Gastroesophageal sphincter (tissue), 4 donors: ENCODE measurements at regions not wholly inside any gene's neighbourhood (a gene's known extent, or its start where the extent isn't known, plus 50 kb on each side); places are given as distances from the start of the nearest gene placed in this dataset.

Experiments
- ATAC-seq: fragments of 150-250 bp; one replicate; pipeline ENCODE4 v1.9.1; 2016; ENCODE audit warnings: mild to moderate bottlenecking, moderate library complexity
- H3K27ac ChIP-seq, 4 donors: fragments of 200-600 bp; sonication (generic) in 3 of 4; 1 replicate in 3 of 4; 2 replicates in 1 of 4; pipeline ENCODE4 v1.5.1; 2016 to 2019
- H3K27me3 ChIP-seq: fragments of 200-600 bp; sonication (generic); one replicate; pipeline ENCODE4 v1.5.1; 2019
- H3K36me3 ChIP-seq, 2 donors: fragments of 200-600 bp; sonication (generic); one replicate each; pipeline ENCODE4 v1.5.1; 2019; ENCODE audit warnings: control low read depth in 1 of 2
- H3K4me1 ChIP-seq, 3 donors: fragments of 200-600 bp; sonication (generic); 1 replicate in 2 of 3; 2 replicates in 1 of 3; pipeline ENCODE4 v1.5.1; 2016 to 2019; ENCODE audit warnings: control low read depth in 2 of 3
- H3K4me3 ChIP-seq, 2 donors: fragments of 200-600 bp; sonication (generic); one replicate each; pipeline ENCODE4 v1.5.1; 2019; ENCODE audit warnings: mild to moderate bottlenecking in 1 of 2, moderate library complexity in 1 of 2
- H3K9me3 ChIP-seq, 3 donors: fragments of 200-600 bp; sonication (generic); one replicate each; pipeline ENCODE4 v1.5.1; 2017 to 2019; ENCODE audit warnings: control low read depth in 2 of 3
- EP300 ChIP-seq: sonication (generic); formaldehyde crosslinking; IDR thresholded peaks from one replicate; pipeline ENCODE4 v1.6.1; 2017; ENCODE audit warnings: antibody characterized with exemption, mild to moderate bottlenecking
- POLR2A ChIP-seq, 2 donors: fragments of 450-650 bp; IDR thresholded peaks; one replicate each; pipeline ENCODE4 v1.6.1; 2017; ENCODE audit warnings: antibody characterized with exemption in 2 of 2, mild to moderate bottlenecking in 2 of 2, moderate library complexity in 1 of 2
- POLR2AphosphoS5 ChIP-seq: sonication (generic); formaldehyde crosslinking; IDR thresholded peaks from one replicate; pipeline ENCODE4 v1.6.1; 2017; ENCODE audit warnings: antibody characterized with exemption
- WGBS, 2 donors: methylation state at CpG; one replicate each; pipeline ENCODE4 v1.1.5; 2018; ENCODE audit warnings: low coverage in 1 of 2; 5-methylcytosine and 5-hydroxymethylcytosine counted together
- TF ChIP-seq, protein P1 (sequence below), 4 experiments: fragments of 200-600 bp in 2 of 4; fragments of 450-650 bp in 2 of 4; sonication (generic) in 1 of 4; IDR thresholded peaks; one replicate each; pipeline ENCODE4 v1.5.1; 2017 to 2019; ENCODE audit warnings: antibody characterized with exemption in 4 of 4, mild to moderate bottlenecking in 2 of 4, moderate library complexity in 2 of 4

DNA sequence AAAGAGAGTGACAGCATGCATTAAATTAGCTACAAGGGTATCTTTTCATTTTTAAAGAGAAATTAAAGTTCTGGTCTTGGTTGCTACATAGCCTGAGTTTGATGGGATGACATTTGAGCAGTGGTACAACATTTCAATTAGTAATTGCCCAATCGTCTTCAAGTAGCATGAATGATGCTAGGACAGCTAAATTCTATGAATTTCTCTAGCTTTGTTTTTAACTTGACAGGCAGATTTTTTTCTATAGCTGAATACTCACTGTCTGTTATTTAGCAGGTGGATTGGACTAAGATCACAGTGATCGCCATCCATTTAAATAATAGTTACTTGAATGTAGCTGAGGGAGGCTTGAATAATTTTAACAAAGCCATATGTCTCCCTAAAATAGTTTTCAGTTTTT lies 162.2 kb downstream of the OXSM start:
- H3K4me1 ChIP-seq: no peaks in the 10 kb centered on the region
- no peak for ATAC-seq
- 79 to 80% methylated on average over 2 of the region's 2 CpGs for WGBS, 2 donors
- H3K9me3 ChIP-seq: no peaks in the 10 kb centered on the region
- H3K4me3 ChIP-seq: no peak overlapping the region
- H3K27ac ChIP-seq: no peak overlapping the region
- H3K27me3 ChIP-seq: no peaks in the 10 kb centered on the region
- H3K36me3 ChIP-seq: no peaks in the 10 kb centered on the region
- TF ChIP-seq POLR2A (IDR thresholded peaks at IDR 0.05) (no peak), POLR2AphosphoS5 (no peak), EP300 (no peak)
- TF ChIP-seq, protein P1, sequence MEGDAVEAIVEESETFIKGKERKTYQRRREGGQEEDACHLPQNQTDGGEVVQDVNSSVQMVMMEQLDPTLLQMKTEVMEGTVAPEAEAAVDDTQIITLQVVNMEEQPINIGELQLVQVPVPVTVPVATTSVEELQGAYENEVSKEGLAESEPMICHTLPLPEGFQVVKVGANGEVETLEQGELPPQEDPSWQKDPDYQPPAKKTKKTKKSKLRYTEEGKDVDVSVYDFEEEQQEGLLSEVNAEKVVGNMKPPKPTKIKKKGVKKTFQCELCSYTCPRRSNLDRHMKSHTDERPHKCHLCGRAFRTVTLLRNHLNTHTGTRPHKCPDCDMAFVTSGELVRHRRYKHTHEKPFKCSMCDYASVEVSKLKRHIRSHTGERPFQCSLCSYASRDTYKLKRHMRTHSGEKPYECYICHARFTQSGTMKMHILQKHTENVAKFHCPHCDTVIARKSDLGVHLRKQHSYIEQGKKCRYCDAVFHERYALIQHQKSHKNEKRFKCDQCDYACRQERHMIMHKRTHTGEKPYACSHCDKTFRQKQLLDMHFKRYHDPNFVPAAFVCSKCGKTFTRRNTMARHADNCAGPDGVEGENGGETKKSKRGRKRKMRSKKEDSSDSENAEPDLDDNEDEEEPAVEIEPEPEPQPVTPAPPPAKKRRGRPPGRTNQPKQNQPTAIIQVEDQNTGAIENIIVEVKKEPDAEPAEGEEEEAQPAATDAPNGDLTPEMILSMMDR (IDR thresholded peaks at IDR 0.05): no peak

DNA sequence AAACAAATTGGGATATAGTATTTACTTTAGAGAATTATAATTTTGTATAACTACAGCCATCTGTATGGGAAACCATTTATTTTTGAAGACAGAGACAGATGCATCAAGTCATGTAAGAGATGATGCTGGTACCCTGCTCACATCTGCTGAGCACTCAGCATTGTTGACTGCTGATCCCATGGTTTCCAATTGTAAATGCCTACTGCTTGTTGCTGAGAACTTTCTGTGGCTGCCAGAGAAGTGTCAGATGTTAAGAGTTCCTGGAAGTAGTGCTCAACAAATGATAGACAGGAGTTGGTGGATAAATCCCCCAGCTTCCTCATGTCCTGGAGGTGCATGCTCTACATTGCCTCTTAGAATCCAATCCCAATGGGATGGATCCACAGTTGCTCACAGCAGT lies 167.1 kb downstream of the OXSM start:
- ATAC-seq: no peak

DNA sequence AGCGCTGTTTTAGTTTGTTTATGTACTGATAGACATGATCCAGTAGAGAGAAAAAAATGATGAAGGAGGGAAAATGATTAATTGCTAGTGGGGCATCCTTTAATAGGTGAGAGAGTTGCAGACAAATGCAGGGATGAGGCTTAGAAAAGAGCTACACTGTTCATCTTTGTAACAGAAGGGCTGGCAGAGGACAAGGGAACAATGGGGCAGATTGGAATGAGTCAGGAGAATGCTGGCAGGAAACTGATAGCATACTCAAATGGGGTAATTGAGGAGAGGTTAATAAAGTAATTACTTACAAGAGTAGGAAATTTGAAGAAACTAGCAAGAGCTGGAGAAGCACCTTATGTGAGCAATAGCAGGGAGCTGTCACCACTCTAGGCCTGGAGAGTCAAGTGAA lies 170.9 kb downstream of the OXSM start:
- Histone ChIP-seq H3K4me1 (no peaks in the 10 kb centered on the region), H3K4me3 (no peak overlapping the region), H3K36me3 (no peaks in the 10 kb centered on the region), H3K27ac (no peak overlapping the region), H3K9me3 (no peaks in the 10 kb centered on the region), H3K27me3 (no peaks in the 10 kb centered on the region)
- WGBS, 2 donors: 91 to 100% methylated on average over 1 of the region's 1 CpG
- no peak for ATAC-seq
- TF ChIP-seq POLR2A (IDR thresholded peaks at IDR 0.05) (no peak), POLR2AphosphoS5 (no peak), EP300 (no peak)
- TF ChIP-seq, protein P1 (IDR thresholded peaks at IDR 0.05): no peak

More for the DNA sequence above, 167.1 kb downstream of the OXSM start:
- Histone ChIP-seq H3K27ac (no peak overlapping the region), H3K36me3 (no peaks in the 10 kb centered on the region), H3K4me1 (no peaks in the 10 kb centered on the region), H3K9me3 (no peaks in the 10 kb centered on the region), H3K4me3 (no peak overlapping the region), H3K27me3 (no peaks in the 10 kb centered on the region)
- TF ChIP-seq EP300: no peak
- no peak for TF ChIP-seq POLR2AphosphoS5
- TF ChIP-seq, protein P1 (IDR thresholded peaks at IDR 0.05): no peak

DNA sequence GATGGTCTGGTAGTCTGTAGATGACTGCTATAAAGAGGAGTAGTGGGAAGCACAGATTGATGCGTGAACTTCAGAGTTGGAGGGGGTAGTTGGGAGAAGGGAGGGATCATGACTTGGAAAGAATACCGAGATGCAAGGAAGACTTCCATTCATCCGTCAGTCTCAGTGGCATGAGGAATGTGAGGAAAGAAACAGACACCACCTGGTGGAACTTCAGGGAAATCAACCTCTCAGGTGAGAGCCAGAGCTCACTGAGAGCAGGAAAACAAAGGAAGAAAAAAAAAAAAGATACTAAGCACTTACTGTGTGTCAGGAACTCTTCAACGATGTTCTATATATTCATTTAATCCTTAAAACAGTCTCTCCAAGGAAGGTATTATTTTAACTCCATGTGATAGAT lies 172.4 kb downstream of the OXSM start:
- no peaks in the 10 kb centered on the region for H3K9me3 ChIP-seq
- no peaks in the 10 kb centered on the region for H3K27me3 ChIP-seq
- TF ChIP-seq POLR2A (IDR thresholded peaks at IDR 0.05) (no peak), EP300 (no peak), POLR2AphosphoS5 (no peak)
- TF ChIP-seq, protein P1 (IDR thresholded peaks at IDR 0.05): no peak
- 77 to 80% methylated on average over 2 to 4 of the region's 4 CpGs for WGBS, 2 donors
- no peak overlapping the region for H3K4me3 ChIP-seq
- no peak overlapping the region for H3K27ac ChIP-seq
- no peaks in the 10 kb centered on the region for H3K4me1 ChIP-seq
- ATAC-seq: no peak
- H3K36me3 ChIP-seq: no peaks in the 10 kb centered on the region

DNA sequence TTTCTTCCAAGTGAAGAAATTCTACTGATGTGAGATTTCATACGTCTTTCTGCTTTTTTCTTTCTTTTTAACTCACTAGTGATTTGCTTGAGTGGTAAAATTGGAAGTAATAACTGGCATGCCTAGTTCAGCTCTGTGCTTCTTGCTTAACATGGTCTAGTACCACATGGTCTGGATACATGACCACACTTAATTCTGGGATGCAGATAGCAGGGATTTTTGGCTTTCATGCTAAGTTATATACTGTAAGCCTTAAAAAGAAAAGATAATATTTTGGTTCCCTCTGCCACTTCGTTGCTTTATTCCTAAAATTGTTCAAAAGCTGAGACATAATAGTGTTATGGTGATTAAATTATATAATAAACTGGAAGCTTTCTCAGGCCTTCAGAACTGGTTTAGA lies 174.3 kb downstream of the OXSM start:
- WGBS, 2 donors: 38 to 78% methylated on average over 1 to 2 of the region's 2 CpGs

More for the DNA sequence above, 174.3 kb downstream of the OXSM start:
- Histone ChIP-seq H3K9me3 (no peaks in the 10 kb centered on the region), H3K27ac (no peak overlapping the region), H3K27me3 (no peaks in the 10 kb centered on the region), H3K36me3 (no peaks in the 10 kb centered on the region), H3K4me3 (no peak overlapping the region), H3K4me1 (no peaks in the 10 kb centered on the region)
- no peak for TF ChIP-seq EP300
- TF ChIP-seq, protein P1 (IDR thresholded peaks at IDR 0.05): no peak
- no peak for TF ChIP-seq POLR2AphosphoS5
- TF ChIP-seq POLR2A (IDR thresholded peaks at IDR 0.05): no peak
- no peak for ATAC-seq
